ENCODE measurements at regions not wholly inside any gene's neighbourhood (a gene's known extent, or its start where the extent isn't known, plus 50 kb on each side); places are given as distances from the start of the nearest gene placed in this dataset.

- TF ChIP-seq TAF1 (IDR thresholded peaks at IDR 0.05; ENCODE audit: borderline replicate concordance, insufficient read depth, low read length) (no peak), REST (IDR thresholded peaks at IDR 0.05; ENCODE audit: insufficient read depth in 1 of 2, low read depth in 2 of 2, low read length in 2 of 2) (no peak), POLR2AphosphoS5 (IDR thresholded peaks at IDR 0.05; ENCODE audit: low read depth, low read length) (no peak), SIN3A (IDR thresholded peaks at IDR 0.05; ENCODE audit: borderline replicate concordance, insufficient read depth, low read length) (no peak), FOXP2 (optimal IDR thresholded peaks at IDR 0.05; ENCODE audit: borderline replicate concordance, extremely low read depth, extremely low read length, insufficient read depth) (no peak)
These were observed 243.2 kb upstream of the NR5A2 start for GRCh38 chr1:199784138-199784895.

- no peak for TF ChIP-seq POLR2AphosphoS5 (IDR thresholded peaks at IDR 0.05; ENCODE audit: low read depth, low read length)
- no peak for TF ChIP-seq SIN3A (IDR thresholded peaks at IDR 0.05; ENCODE audit: borderline replicate concordance, insufficient read depth, low read length)
- no peak for TF ChIP-seq REST (IDR thresholded peaks at IDR 0.05; ENCODE audit: insufficient read depth in 1 of 2, low read depth in 2 of 2, low read length in 2 of 2)
- no peak for TF ChIP-seq TAF1 (IDR thresholded peaks at IDR 0.05; ENCODE audit: borderline replicate concordance, insufficient read depth, low read length)
- TF ChIP-seq FOXP2 (optimal IDR thresholded peaks at IDR 0.05; ENCODE audit: borderline replicate concordance, extremely low read depth, extremely low read length, insufficient read depth) = no peak
These were observed 240.8 kb upstream of the NR5A2 start for GRCh38 chr1:199786695-199787094.

GRCh38 chr1:199789141-199789540, 238.4 kb upstream of the NR5A2 start:
- TF ChIP-seq POLR2AphosphoS5 (IDR thresholded peaks at IDR 0.05; ENCODE audit: low read depth, low read length) (no peak), SIN3A (IDR thresholded peaks at IDR 0.05; ENCODE audit: borderline replicate concordance, insufficient read depth, low read length) (no peak), REST (IDR thresholded peaks at IDR 0.05; ENCODE audit: insufficient read depth in 1 of 2, low read depth in 2 of 2, low read length in 2 of 2) (no peak), TAF1 (IDR thresholded peaks at IDR 0.05; ENCODE audit: borderline replicate concordance, insufficient read depth, low read length) (no peak), FOXP2 (optimal IDR thresholded peaks at IDR 0.05; ENCODE audit: borderline replicate concordance, extremely low read depth, extremely low read length, insufficient read depth) (no peak)

GRCh38 chr1:199791495-199791894, 236.0 kb upstream of the NR5A2 start:
- no peak for TF ChIP-seq REST (IDR thresholded peaks at IDR 0.05; ENCODE audit: insufficient read depth in 1 of 2, low read depth in 2 of 2, low read length in 2 of 2)
- TF ChIP-seq FOXP2 (optimal IDR thresholded peaks at IDR 0.05; ENCODE audit: borderline replicate concordance, extremely low read depth, extremely low read length, insufficient read depth) = no peak
- no peak for TF ChIP-seq SIN3A (IDR thresholded peaks at IDR 0.05; ENCODE audit: borderline replicate concordance, insufficient read depth, low read length)
- TF ChIP-seq POLR2AphosphoS5 (IDR thresholded peaks at IDR 0.05; ENCODE audit: low read depth, low read length) = no peak
- no peak for TF ChIP-seq TAF1 (IDR thresholded peaks at IDR 0.05; ENCODE audit: borderline replicate concordance, insufficient read depth, low read length)

Data from PFSK-1 (cell line).